WTC11 (cell line): ENCODE measurements at regions not wholly inside any gene's neighbourhood (a gene's known extent, or its start where the extent isn't known, plus 50 kb on each side); places are given as distances from the start of the nearest gene placed in this dataset.

Experiments used
- FOXP1 ChIP-seq: sonication (generic); formaldehyde crosslinking; IDR thresholded peaks from 2 replicates; pipeline ENCODE4 v1.8.0; 2022; ENCODE audit warnings: missing genetic modification reagents, mild to moderate bottlenecking, moderate library complexity, borderline replicate concordance
- JUN ChIP-seq: sonication (generic); formaldehyde crosslinking; IDR thresholded peaks from 2 replicates; pipeline ENCODE4 v1.8.0; 2023; ENCODE audit warnings: mild to moderate bottlenecking, missing genetic modification reagents
- NFE2L1 ChIP-seq: sonication (generic); formaldehyde crosslinking; IDR thresholded peaks from 2 replicates; pipeline ENCODE4 v1.8.1; 2023; ENCODE audit warnings: missing genetic modification reagents
- NR2C2 ChIP-seq: sonication (generic); formaldehyde crosslinking; IDR thresholded peaks from 2 replicates; pipeline ENCODE4 v1.8.0; 2022; ENCODE audit warnings: mild to moderate bottlenecking, missing genetic modification reagents
- SP1 ChIP-seq: sonication (generic); formaldehyde crosslinking; conservative IDR thresholded peaks from 2 replicates; pipeline ENCODE4 v1.8.1; 2022; ENCODE audit warnings: missing genetic modification reagents
- TEAD4 ChIP-seq: sonication (generic); formaldehyde crosslinking; IDR thresholded peaks from 2 replicates; pipeline ENCODE4 v1.8.0; 2022; ENCODE audit warnings: mild to moderate bottlenecking, missing genetic modification reagents
- TF ChIP-seq, protein P1 (sequence below): fragments of 200-600 bp; IDR thresholded peaks from 2 replicates; pipeline ENCODE4 v1.8.0; 2022; ENCODE audit warnings: antibody characterized with exemption
- TF ChIP-seq, protein P2 (sequence below): sonication (generic); formaldehyde crosslinking; IDR thresholded peaks from 2 replicates; pipeline ENCODE4 v1.8.1; 2022; ENCODE audit warnings: low read depth, mild to moderate bottlenecking, moderate library complexity, missing genetic modification reagents, borderline replicate concordance
- TF ChIP-seq, protein P3 (sequence below): sonication (generic); formaldehyde crosslinking; conservative IDR thresholded peaks from 2 replicates; pipeline ENCODE4 v1.8.1; 2022; ENCODE audit warnings: mild to moderate bottlenecking, missing genetic modification reagents
- TF ChIP-seq, protein P4 (sequence below): sonication (generic); formaldehyde crosslinking; IDR thresholded peaks from 2 replicates; pipeline ENCODE4 v1.8.1; 2023; ENCODE audit warnings: mild to moderate bottlenecking, moderate library complexity, missing genetic modification reagents

DNA sequence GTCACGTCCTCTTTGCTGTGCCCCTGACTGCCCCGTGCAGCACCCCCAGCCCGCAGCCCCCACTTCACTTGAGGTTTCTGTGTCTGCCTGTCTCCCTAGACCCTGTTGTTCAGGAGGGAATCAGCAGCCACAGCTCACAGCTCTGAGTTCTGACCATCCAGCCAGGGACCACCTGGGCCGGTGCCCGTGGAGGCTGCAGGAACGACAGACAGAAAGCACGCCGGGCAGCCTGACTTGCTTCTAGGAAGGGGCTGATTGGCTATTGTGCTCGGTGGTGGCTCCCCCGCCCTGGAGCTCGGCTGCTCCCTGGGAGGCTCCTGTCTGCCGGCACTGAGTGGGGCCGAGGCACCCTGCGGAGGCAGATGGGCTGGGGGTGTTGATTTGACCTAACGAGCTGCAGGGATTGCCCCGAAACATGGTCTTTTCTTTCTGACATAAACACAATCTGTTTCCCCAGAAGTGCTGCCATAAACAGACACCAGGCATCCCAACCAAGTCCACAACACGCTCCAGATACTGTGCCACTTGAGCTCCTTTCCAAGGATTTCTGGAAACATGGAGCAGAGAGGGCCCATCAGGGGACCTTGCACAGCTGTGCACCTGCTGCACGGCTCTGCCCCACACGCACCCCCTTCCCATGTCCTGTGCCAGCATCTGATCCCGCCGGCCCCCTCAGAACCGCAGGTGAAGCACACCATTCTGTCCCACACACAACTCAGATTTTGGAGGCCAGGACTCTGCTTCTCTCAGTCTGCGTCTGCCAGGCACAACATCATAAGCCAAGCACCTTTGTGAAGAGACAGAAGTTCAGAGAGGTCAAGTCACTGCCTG lies 855.9 kb downstream of the TBC1D22A start:
- TF ChIP-seq, protein P1, sequence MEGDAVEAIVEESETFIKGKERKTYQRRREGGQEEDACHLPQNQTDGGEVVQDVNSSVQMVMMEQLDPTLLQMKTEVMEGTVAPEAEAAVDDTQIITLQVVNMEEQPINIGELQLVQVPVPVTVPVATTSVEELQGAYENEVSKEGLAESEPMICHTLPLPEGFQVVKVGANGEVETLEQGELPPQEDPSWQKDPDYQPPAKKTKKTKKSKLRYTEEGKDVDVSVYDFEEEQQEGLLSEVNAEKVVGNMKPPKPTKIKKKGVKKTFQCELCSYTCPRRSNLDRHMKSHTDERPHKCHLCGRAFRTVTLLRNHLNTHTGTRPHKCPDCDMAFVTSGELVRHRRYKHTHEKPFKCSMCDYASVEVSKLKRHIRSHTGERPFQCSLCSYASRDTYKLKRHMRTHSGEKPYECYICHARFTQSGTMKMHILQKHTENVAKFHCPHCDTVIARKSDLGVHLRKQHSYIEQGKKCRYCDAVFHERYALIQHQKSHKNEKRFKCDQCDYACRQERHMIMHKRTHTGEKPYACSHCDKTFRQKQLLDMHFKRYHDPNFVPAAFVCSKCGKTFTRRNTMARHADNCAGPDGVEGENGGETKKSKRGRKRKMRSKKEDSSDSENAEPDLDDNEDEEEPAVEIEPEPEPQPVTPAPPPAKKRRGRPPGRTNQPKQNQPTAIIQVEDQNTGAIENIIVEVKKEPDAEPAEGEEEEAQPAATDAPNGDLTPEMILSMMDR: no peak
- TF ChIP-seq, protein P2, sequence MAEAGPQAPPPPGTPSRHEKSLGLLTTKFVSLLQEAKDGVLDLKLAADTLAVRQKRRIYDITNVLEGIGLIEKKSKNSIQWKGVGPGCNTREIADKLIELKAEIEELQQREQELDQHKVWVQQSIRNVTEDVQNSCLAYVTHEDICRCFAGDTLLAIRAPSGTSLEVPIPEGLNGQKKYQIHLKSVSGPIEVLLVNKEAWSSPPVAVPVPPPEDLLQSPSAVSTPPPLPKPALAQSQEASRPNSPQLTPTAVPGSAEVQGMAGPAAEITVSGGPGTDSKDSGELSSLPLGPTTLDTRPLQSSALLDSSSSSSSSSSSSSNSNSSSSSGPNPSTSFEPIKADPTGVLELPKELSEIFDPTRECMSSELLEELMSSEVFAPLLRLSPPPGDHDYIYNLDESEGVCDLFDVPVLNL (CRISPR knock-in tag): no peak
- TF ChIP-seq FOXP1 (CRISPR knock-in tag) (no peak), TEAD4 (CRISPR knock-in tag) (no peak), NFE2L1 (CRISPR knock-in tag) (no peak), NR2C2 (CRISPR knock-in tag) (no peak), SP1 (CRISPR knock-in tag) (no peak), JUN (CRISPR knock-in tag) (no peak)
- TF ChIP-seq, protein P3, sequence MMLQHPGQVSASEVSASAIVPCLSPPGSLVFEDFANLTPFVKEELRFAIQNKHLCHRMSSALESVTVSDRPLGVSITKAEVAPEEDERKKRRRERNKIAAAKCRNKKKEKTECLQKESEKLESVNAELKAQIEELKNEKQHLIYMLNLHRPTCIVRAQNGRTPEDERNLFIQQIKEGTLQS (CRISPR knock-in tag): no peak
- TF ChIP-seq, protein P4, sequence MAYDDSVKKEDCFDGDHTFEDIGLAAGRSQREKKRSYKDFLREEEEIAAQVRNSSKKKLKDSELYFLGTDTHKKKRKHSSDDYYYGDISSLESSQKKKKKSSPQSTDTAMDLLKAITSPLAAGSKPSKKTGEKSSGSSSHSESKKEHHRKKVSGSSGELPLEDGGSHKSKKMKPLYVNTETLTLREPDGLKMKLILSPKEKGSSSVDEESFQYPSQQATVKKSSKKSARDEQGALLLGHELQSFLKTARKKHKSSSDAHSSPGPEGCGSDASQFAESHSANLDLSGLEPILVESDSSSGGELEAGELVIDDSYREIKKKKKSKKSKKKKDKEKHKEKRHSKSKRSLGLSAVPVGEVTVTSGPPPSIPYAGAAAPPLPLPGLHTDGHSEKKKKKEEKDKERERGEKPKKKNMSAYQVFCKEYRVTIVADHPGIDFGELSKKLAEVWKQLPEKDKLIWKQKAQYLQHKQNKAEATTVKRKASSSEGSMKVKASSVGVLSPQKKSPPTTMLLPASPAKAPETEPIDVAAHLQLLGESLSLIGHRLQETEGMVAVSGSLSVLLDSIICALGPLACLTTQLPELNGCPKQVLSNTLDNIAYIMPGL (CRISPR knock-in tag): no peak
